ENCODE measurements at regions not wholly inside any gene's neighbourhood (a gene's known extent, or its start where the extent isn't known, plus 50 kb on each side); places are given as distances from the start of the nearest gene placed in this dataset.
"Not testable (repeated sequence)": the region's sequence is repeated elsewhere in the genome, so short reads cannot be mapped to it uniquely, and the experiment has no call there.

- DNase-seq, result no peak
Measured at GRCh38 chr9:79037338-79037737, 534.4 kb upstream of the TLE4 start.

DNA sequence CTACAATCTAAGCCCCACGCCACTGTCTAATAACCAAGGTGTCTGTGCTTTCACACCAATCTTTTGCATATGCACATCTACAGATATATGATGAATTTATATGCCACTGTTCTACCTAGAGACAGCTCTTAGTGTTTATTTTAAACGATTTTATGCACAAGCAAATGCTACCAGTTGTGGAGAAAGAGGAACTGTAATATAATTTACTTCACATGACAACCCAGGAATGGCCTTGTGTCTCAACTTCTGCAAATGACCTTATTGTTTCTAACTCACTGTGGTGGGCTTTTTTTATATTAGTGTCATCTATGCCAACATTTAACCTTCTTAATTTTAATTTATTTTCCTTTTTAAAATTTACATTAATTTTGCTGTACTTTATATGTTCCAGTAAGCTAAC is 531.1 kb upstream of the TLE4 start:
- DNase-seq, result no peak

DNA sequence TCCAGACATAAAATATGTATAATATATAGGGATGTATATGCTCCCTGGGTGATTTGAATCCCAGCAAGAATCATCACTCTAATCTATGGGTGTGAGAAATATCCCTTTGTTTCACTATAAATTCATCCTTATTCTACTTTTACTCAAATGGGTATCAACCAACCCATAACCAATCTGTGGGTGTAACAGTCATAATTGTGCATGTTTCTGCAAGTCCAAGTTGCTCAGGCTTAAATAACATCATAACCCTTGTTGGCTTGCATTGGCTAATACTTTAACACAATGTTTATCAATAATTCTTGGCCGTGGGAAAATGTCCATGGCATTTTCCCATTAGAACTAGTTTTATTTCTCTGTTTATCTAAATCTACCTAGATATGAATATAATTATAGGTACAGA is 530.5 kb upstream of the TLE4 start:
- DNase-seq, result no peak

DNA sequence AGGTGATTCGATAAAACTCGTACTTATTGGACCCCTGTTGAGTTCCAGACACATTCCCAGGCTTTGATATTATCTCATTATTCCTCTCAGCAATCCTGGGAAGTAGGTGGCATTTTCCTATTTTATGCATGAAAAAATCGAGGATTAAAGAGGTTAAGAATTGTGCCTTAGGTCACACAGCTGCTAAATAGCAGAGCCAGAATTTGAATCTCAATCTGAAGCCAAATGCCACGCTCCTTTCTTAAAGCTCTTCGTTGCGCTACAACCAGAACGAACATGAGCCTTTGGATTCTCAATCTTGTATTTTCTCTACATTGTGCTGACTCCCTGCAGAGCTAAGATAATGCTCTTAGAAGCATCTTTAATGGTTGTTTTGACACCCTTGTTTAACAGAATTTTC is 527.8 kb upstream of the TLE4 start:
- DNase-seq, result no peak

DNA sequence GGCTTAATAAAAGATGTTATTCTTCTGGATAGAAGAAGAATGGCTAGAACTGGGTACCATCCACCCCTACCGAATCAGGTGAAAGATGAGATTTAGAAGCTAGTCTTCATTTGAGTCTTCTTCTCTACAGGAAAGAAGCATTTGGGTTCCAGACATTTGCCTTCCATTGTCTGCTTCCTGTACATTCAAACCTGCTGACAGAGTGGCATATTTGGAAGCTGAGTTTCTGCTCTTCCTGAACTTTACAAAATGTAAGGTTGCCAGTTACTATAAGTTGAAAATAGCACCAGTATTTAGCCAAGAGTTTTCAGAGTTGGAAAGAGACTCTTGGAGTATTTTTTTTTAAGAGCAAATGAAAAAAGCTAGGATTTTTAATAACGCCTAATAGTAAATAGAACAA is 525.4 kb upstream of the TLE4 start:
- no peak for DNase-seq

DNA sequence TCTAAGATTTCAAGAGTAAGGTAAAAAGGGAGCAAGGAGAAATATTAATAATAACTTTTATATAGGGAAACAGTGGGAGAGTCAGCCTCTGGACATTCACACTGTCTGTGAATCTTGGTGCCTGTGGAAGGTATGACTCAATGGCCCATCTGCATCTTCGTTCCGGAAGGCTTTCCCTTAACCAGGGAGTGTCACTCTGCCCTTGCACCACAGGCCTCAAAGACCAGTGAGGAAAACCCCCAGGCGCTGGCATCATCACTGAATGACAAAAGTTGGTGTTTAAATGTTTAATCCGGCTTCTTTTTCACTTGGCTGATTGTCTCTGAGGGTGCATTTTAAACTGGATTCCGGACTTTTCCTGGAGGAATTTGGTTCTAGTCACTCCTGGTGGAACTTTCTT is 522.4 kb upstream of the TLE4 start:
- DNase-seq, result no peak

- DNase-seq, result no peak
Measured at GRCh38 chr9:79053598-79053997, 518.2 kb upstream of the TLE4 start.

- no peak for DNase-seq
Measured at GRCh38 chr9:79054500-79054899, 517.3 kb upstream of the TLE4 start.

GRCh38 chr9:79056041-79056440 is 515.7 kb upstream of the TLE4 start:
- no peak for DNase-seq

DNA sequence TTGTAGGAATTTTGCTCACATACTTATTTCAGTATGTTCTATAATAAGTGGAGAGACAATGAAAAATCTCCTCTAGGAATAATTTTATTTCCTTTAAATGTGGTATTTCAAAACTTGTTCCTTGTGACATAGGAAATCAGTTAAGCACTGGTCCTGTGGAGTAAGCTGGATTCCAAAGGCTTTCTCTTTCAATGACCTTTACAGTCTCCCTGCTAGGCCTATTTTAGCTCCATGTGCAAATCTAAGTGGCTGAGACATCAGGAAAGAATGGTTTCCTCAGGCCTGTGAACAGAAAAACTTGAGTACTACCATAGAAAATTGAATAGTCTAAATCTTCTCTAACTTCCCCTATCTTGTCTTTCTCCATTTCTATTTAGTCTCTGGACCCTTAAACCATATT is 514.2 kb upstream of the TLE4 start:
- DNase-seq, result no peak

- DNase-seq, result no peak
Measured at GRCh38 chr9:79060766-79061165, 511.0 kb upstream of the TLE4 start.

GRCh38 chr9:79061752-79062616 is 509.8 kb upstream of the TLE4 start:
- no peak for DNase-seq

DNA sequence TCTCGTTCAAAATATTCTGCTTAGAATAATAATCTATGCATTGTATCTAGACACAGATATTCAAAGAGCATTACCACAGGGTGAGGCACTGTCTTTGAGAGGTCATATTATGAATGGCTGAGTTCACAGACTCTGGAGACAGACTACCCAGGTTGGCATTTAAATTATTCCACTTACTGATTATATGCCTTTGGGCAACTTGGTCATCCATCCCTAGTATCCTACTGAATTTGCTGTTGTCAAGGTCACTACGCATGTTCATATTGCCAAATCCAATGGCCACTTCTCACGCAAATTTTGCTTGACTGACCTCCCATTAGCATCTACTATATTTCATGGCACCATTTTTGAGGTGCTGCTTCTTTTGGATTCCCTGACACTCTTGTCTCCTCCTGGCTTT is 498.6 kb upstream of the TLE4 start:
- DNase-seq, result no peak

DNA sequence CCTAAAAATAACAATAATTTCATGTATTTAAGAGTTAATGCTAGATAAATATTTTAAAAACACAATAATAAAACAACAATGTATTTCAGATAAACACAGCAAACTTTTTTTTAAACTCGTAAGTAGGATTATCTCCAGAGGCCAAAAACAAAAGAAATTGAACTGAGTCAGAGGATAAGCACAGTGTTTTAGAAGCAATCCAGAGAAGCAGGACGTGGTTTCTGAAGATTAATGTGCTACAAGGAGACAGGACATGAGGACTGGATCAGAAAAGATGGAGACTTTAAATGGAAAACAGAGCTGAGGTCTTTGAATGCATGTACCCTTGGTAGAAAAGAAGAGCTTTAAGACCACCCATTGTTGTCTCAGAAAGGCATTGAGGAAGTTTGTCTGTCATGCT is 491.2 kb upstream of the TLE4 start:
- DNase-seq, result no peak

GRCh38 chr9:79083621-79084020 is 488.1 kb upstream of the TLE4 start:
- DNase-seq, result no peak

DNA sequence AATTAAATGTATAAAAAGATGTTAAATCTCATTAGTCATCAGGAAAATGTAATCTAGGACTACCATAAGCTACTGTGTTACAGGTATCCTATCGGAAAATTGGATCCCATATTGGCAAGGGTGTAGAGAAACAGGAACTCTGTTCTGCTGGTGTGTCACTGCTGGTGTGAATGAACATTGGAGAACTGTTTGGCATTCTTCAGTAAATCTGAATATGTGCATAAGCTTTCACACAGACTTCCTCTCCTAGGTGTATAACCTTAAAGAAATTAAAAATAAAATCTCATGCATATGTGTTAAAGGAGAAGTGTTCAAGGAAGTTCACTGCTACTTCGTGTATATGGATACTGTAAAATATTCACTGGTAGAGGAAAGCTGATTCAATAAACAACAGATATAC is 484.6 kb upstream of the TLE4 start:
- no peak for DNase-seq

- no peak for DNase-seq
Measured at GRCh38 chr9:79089054-79089560, 482.7 kb upstream of the TLE4 start.

- not testable (repeated sequence) for DNase-seq
Measured at GRCh38 chr9:79089851-79090250, 481.9 kb upstream of the TLE4 start.

GRCh38 chr9:79103257-79103656 is 468.5 kb upstream of the TLE4 start:
- not testable (repeated sequence) for DNase-seq

DNA sequence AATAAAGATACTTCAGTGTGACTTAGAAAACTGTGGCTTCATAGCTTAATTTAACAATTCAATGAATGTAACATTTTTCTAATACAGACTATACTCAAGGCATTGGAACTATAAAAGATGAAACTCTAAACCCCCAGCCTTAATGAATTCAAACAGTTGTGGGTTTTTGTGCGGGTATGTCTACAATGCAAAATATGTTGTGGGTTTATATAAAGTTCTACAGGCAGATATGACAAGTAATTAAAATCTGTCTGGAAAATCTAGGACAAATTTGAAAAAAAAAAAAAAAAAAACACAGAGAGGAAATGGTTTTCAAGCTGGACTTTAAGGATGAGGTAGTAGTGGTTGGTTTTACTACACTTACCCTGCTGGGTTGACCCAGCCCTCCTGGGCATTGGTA is 467.5 kb upstream of the TLE4 start:
- no peak for DNase-seq

DNA sequence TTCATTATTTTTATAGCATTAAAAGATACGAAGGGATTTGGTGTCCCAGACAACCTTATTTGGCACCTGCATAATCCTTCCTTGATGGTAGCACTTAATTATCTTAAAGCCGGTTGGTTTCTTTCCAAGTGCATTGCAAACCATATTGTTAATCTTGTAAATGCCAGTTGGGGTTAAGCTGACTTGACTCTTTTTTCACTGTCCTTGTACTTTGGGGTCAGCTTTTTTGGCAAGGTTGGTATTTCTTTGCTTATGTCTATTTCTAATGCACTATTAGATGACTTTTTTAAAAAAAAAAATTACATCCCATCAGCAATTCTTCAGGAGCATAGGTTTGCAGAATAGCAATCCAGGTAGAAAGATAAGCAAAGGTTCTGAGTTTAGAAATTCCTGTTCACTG is 466.8 kb upstream of the TLE4 start:
- DNase-seq, result no peak

- no peak for DNase-seq
Measured at GRCh38 chr9:79107911-79108676, 463.7 kb upstream of the TLE4 start.

GRCh38 chr9:79111653-79112052 is 460.1 kb upstream of the TLE4 start:
- DNase-seq, result no peak

DNA sequence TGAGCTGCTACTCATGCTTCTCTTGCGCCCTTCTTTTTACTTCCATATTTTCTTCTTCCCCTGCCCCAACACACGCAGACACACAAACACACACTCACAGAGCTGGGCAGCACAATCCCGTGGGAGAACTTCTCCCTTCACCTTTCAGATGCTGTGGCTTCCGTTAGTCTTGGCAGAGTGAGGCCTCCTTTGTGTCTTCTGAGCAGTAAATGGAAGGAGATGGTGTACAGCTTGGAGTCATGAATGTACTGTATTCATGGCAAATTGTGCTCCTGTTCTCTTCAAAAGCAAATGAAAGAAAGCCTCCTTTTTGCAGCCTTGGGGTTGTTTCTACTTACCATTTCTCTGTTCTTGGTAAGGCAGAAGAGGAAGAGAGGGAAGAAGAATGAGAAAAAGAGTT is 456.6 kb upstream of the TLE4 start:
- no peak for DNase-seq
